HEK293 (cell line): ENCODE measurements at regions not wholly inside any gene's neighbourhood (a gene's known extent, or its start where the extent isn't known, plus 50 kb on each side); places are given as distances from the start of the nearest gene placed in this dataset.

ENCODE experiments used
- CTCF ChIA-PET: fragments of 350-600 bp; formaldehyde crosslinking; extraction: SDS; loops from one replicate; lab custom pipeline; 2021; ENCODE audit warnings: antibody characterized with exemption; lab: Yijun Ruan, JAX
- POLR2A ChIA-PET: fragments of 300-600 bp; formaldehyde crosslinking; extraction: SDS; loops from one replicate; lab custom pipeline; 2020; ENCODE audit warnings: antibody characterized with exemption, inconsistent platforms; lab: Yijun Ruan, JAX
- H3K27ac ChIP-seq: fragments of 200-500 bp; sonication (Bioruptor generic); 2 replicates; pipeline ENCODE4 v1.5.1; 2014; ENCODE audit warnings: low read depth, low read length, control low read depth, inconsistent platforms; ENCODE audit errors: extremely low read depth
- H3K36me3 ChIP-seq, 2 experiments: fragments of 200-500 bp in 1 of 2; sonication (Bioruptor generic) in 1 of 2; 1 replicate in 1 of 2; 2 replicates in 1 of 2; pipeline ENCODE4 v1.5.1; 2014 to 2017; ENCODE audit warnings: inconsistent platforms in 2 of 2, low read length in 2 of 2; ENCODE audit not compliant: control insufficient read depth in 2 of 2, insufficient read depth in 1 of 2
- H3K4me1 ChIP-seq: fragments of 200-500 bp; sonication (Bioruptor generic); 2 replicates; pipeline ENCODE4 v1.5.1; 2014; ENCODE audit warnings: mild to moderate bottlenecking, low read length, inconsistent platforms; ENCODE audit not compliant: control insufficient read depth, insufficient read depth
- H3K4me3 ChIP-seq: 2 replicates; pipeline ENCODE4 v1.5.1; 2011; ENCODE audit warnings: low read depth, mild to moderate bottlenecking, control low read depth, low read length, moderate library complexity
- H3K9me3 ChIP-seq: fragments of 200-500 bp; sonication (Bioruptor generic); 2 replicates; pipeline ENCODE4 v1.5.1; 2014; ENCODE audit warnings: low read depth, low read length, inconsistent platforms; ENCODE audit not compliant: control insufficient read depth, insufficient read depth
- ELK4 ChIP-seq: IDR thresholded peaks from 2 replicates; pipeline ENCODE4 v1.6.1; 2011; ENCODE audit warnings: mild to moderate bottlenecking, low read depth, low read length, borderline replicate concordance
- GFI1B ChIP-seq: fragments of 450-650 bp; formaldehyde crosslinking; IDR thresholded peaks from 2 replicates; pipeline ENCODE4 v1.5.1; 2016; ENCODE audit warnings: missing biosample characterization, missing genetic modification characterization
- GLI4 ChIP-seq: fragments of 450-650 bp; formaldehyde crosslinking; IDR thresholded peaks from 2 replicates; pipeline ENCODE4 v1.5.1; 2016; ENCODE audit warnings: missing biosample characterization, missing genetic modification characterization
- GLIS2 ChIP-seq: fragments of 450-650 bp; formaldehyde crosslinking; IDR thresholded peaks from 2 replicates; pipeline ENCODE4 v1.5.1; 2016; ENCODE audit warnings: missing biosample characterization, missing genetic modification characterization
- KLF7 ChIP-seq: fragments of 450-650 bp; formaldehyde crosslinking; IDR thresholded peaks from 2 replicates; pipeline ENCODE4 v1.5.1; 2016; ENCODE audit warnings: missing biosample characterization, missing genetic modification characterization, borderline replicate concordance
- SETDB1 ChIP-seq: IDR thresholded peaks from one replicate; pipeline ENCODE4 v1.6.1; 2017; ENCODE audit warnings: mild to moderate bottlenecking, low read length, moderate library complexity, mixed read lengths; ENCODE audit not compliant: insufficient read length
- SP2 ChIP-seq: fragments of 450-650 bp; formaldehyde crosslinking; IDR thresholded peaks from 2 replicates; pipeline ENCODE4 v1.5.1; 2016; ENCODE audit warnings: missing biosample characterization, missing genetic modification characterization
- TCF7L2 ChIP-seq: IDR thresholded peaks from 2 replicates; pipeline ENCODE4 v1.6.1; 2011; ENCODE audit warnings: low read depth, mild to moderate bottlenecking, inconsistent platforms, low read length, moderate library complexity, borderline replicate concordance
- TRIM28 ChIP-seq: IDR thresholded peaks from 2 replicates; pipeline ENCODE4 v1.6.1; 2011; ENCODE audit warnings: low read length, control low read depth, borderline replicate concordance
- ZNF10 ChIP-seq: fragments of 450-650 bp; formaldehyde crosslinking; IDR thresholded peaks from 2 replicates; pipeline ENCODE4 v1.5.1; 2017; ENCODE audit warnings: missing biosample characterization, missing genetic modification characterization
- ZNF121 ChIP-seq: fragments of 450-650 bp; formaldehyde crosslinking; IDR thresholded peaks from 2 replicates; pipeline ENCODE4 v1.5.1; 2016; ENCODE audit warnings: missing biosample characterization, missing genetic modification characterization
- ZNF140 ChIP-seq: fragments of 450-650 bp; formaldehyde crosslinking; IDR thresholded peaks from 2 replicates; pipeline ENCODE4 v1.5.1; 2016; ENCODE audit warnings: missing biosample characterization, missing genetic modification characterization
- ZNF169 ChIP-seq: fragments of 450-650 bp; formaldehyde crosslinking; IDR thresholded peaks from 2 replicates; pipeline ENCODE4 v1.5.1; 2016; ENCODE audit warnings: missing biosample characterization, missing genetic modification characterization
- ZNF221 ChIP-seq: fragments of 450-650 bp; formaldehyde crosslinking; IDR thresholded peaks from 2 replicates; pipeline ENCODE4 v1.5.1; 2017; ENCODE audit warnings: missing biosample characterization, missing genetic modification characterization, borderline replicate concordance
- ZNF223 ChIP-seq: fragments of 450-650 bp; formaldehyde crosslinking; IDR thresholded peaks from 2 replicates; pipeline ENCODE4 v1.5.1; 2016; ENCODE audit warnings: missing biosample characterization, missing genetic modification characterization
- ZNF302 ChIP-seq: fragments of 450-650 bp; formaldehyde crosslinking; IDR thresholded peaks from 2 replicates; pipeline ENCODE4 v1.5.1; 2016; ENCODE audit warnings: missing biosample characterization, missing genetic modification characterization, low read depth
- ZNF335 ChIP-seq: fragments of 450-650 bp; formaldehyde crosslinking; conservative IDR thresholded peaks from 2 replicates; pipeline ENCODE4 v1.5.1; 2016; ENCODE audit warnings: missing biosample characterization, missing genetic modification characterization
- ZNF350 ChIP-seq: fragments of 450-650 bp; formaldehyde crosslinking; IDR thresholded peaks from 2 replicates; pipeline ENCODE4 v1.5.0; 2017; ENCODE audit warnings: missing biosample characterization, mild to moderate bottlenecking, missing genetic modification characterization
- ZNF433 ChIP-seq: fragments of 450-650 bp; formaldehyde crosslinking; IDR thresholded peaks from 2 replicates; pipeline ENCODE4 v1.5.1; 2016; ENCODE audit warnings: missing biosample characterization, missing genetic modification characterization, low read depth
- ZNF521 ChIP-seq: fragments of 450-650 bp; formaldehyde crosslinking; IDR thresholded peaks from 2 replicates; pipeline ENCODE4 v1.5.1; 2017; ENCODE audit warnings: missing biosample characterization, mild to moderate bottlenecking, missing genetic modification characterization
- ZNF530 ChIP-seq: fragments of 450-650 bp; formaldehyde crosslinking; IDR thresholded peaks from 2 replicates; pipeline ENCODE4 v1.5.1; 2016; ENCODE audit warnings: low read depth, missing biosample characterization, missing genetic modification characterization
- ZNF555 ChIP-seq: fragments of 450-650 bp; formaldehyde crosslinking; conservative IDR thresholded peaks from 2 replicates; pipeline ENCODE4 v1.5.1; 2017; ENCODE audit warnings: missing biosample characterization, mild to moderate bottlenecking, missing genetic modification characterization, inconsistent platforms
- ZNF610 ChIP-seq: fragments of 450-650 bp; formaldehyde crosslinking; IDR thresholded peaks from 2 replicates; pipeline ENCODE4 v1.5.1; 2016; ENCODE audit warnings: missing biosample characterization, missing genetic modification characterization, borderline replicate concordance
- ZNF623 ChIP-seq: fragments of 450-650 bp; formaldehyde crosslinking; IDR thresholded peaks from 2 replicates; pipeline ENCODE4 v1.5.1; 2016; ENCODE audit warnings: missing biosample characterization, missing genetic modification characterization
- ZNF629 ChIP-seq: fragments of 450-650 bp; formaldehyde crosslinking; IDR thresholded peaks from 2 replicates; pipeline ENCODE4 v1.5.1; 2017; ENCODE audit warnings: missing biosample characterization, missing genetic modification characterization
- ZNF677 ChIP-seq: fragments of 450-650 bp; IDR thresholded peaks from 2 replicates; pipeline ENCODE4 v1.5.0; 2018; ENCODE audit warnings: missing biosample characterization, mild to moderate bottlenecking, missing genetic modification characterization, moderate library complexity
- ZNF707 ChIP-seq: fragments of 450-650 bp; formaldehyde crosslinking; IDR thresholded peaks from 2 replicates; pipeline ENCODE4 v1.5.1; 2016; ENCODE audit warnings: missing biosample characterization, missing genetic modification characterization
- ZNF747 ChIP-seq: fragments of 450-650 bp; formaldehyde crosslinking; IDR thresholded peaks from 2 replicates; pipeline ENCODE4 v1.5.1; 2016; ENCODE audit warnings: missing biosample characterization, missing genetic modification characterization
- ZNF830 ChIP-seq: fragments of 450-650 bp; IDR thresholded peaks from 2 replicates; pipeline ENCODE4 v1.5.0; 2018; ENCODE audit warnings: missing biosample characterization, missing genetic modification characterization, low read depth, mild to moderate bottlenecking, moderate library complexity

- H3K36me3 ChIP-seq, result no peaks in the 10 kb centered on the region
- ChIA-PET CTCF (interaction anchor here (0.9 kb wide), 1 partner anchor 25 kb away, joined by 3 read pairs; no protein-coding TSS in a partner anchor), POLR2A (no interaction called here)
- no peaks in the 10 kb centered on the region for H3K9me3 ChIP-seq
- H3K4me1 ChIP-seq, result no peaks in the 10 kb centered on the region
- no peak overlapping the region for H3K4me3 ChIP-seq
- no peak overlapping the region for H3K27ac ChIP-seq
- TF ChIP-seq ZNF10 (tag by site-specific recombination) (0 out of 2 replicates have a peak, but pooled peaks have one; percentile 30), GLI4 (no peak), SETDB1 (peak; percentile 81), TRIM28 (peak; percentile 83; the same call in 1 of the 2 replicates), ZNF530 (tag by site-specific recombination) (no peak)
Observed at GRCh38 chr20:56998438-56998837, 268.0 kb downstream of the BMP7 start.

- H3K4me1 ChIP-seq, result no peaks in the 10 kb centered on the region
- POLR2A ChIA-PET, result no interaction called here
- H3K36me3 ChIP-seq, result no peaks in the 10 kb centered on the region
- H3K4me3 ChIP-seq, result no peak overlapping the region
- CTCF ChIA-PET, result no interaction called here
- TF ChIP-seq ZNF707 (tag by site-specific recombination) (no peak), ZNF555 (no peak), ZNF121 (tag by site-specific recombination) (no peak), ELK4 (no peak), ZNF302 (no peak), ZNF521 (no peak), ZNF223 (tag by site-specific recombination) (no peak), ZNF747 (no peak), GFI1B (tag by site-specific recombination) (no peak), ZNF629 (tag by site-specific recombination) (no peak), TCF7L2 (no peak), ZNF433 (tag by site-specific recombination) (no peak)
- TF ChIP-seq, all 188 proteins: peak for 0
- no peaks in the 10 kb centered on the region for H3K9me3 ChIP-seq
- no peak overlapping the region for H3K27ac ChIP-seq
Observed at GRCh38 chr20:57000441-57000968, 265.9 kb downstream of the BMP7 start.

GRCh38 chr20:57001126-57001767 lies 265.2 kb downstream of the BMP7 start:
- Histone ChIP-seq H3K9me3 (no peaks in the 10 kb centered on the region), H3K4me1 (no peaks in the 10 kb centered on the region), H3K36me3 (no peaks in the 10 kb centered on the region), H3K4me3 (no peak overlapping the region), H3K27ac (no peak overlapping the region)
- CTCF ChIA-PET, result no interaction called here
- TF ChIP-seq KLF7 (no peak), ZNF623 (tag by site-specific recombination) (no peak), ZNF350 (no peak), ZNF610 (tag by site-specific recombination) (no peak), ZNF140 (tag by site-specific recombination) (no peak), ZNF747 (no peak), ZNF521 (no peak), SP2 (tag by site-specific recombination) (no peak), ZNF221 (tag by site-specific recombination) (no peak), ZNF677 (tag by site-specific recombination) (no peak), ZNF169 (no peak), GLIS2 (no peak), ZNF335 (no peak), ZNF830 (tag by site-specific recombination) (no peak)
- POLR2A ChIA-PET, result no interaction called here
